ENCODE measurements at regions not wholly inside any gene's neighbourhood (a gene's known extent, or its start where the extent isn't known, plus 50 kb on each side); places are given as distances from the start of the nearest gene placed in this dataset.

DNA sequence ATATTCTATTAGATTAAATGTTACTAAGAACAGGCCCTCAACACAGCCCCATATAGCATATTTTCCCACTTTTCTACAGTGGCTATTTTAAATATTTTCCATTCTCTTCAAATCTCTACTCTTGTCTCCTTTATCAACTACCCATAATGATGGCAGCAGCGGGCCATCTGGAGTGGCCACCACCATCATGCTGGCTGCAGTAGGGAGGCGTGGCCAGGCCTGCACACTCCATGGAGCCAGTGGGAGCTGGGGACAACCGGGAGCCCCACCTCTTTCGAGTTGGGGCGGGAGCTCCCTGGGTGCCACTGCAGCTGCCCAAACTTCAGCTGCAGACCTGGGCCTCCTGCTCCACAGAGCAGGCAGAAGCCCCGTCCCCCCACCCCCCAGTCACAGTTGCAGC lies 98.4 kb upstream of the RANBP6 start:
- TF ChIP-seq YY1 (IDR thresholded peaks at IDR 0.05; ENCODE audit: insufficient read depth, insufficient read length) (no peak), SUZ12 (IDR thresholded peaks at IDR 0.05; ENCODE audit: extremely low read depth, insufficient read depth, insufficient read length) (no peak), ZNF274 (IDR thresholded peaks at IDR 0.05; ENCODE audit: low read depth, low read length) (no peak)

Measured in NT2/D1 (cell line).